ENCODE measurements at regions not wholly inside any gene's neighbourhood (a gene's known extent, or its start where the extent isn't known, plus 50 kb on each side); places are given as distances from the start of the nearest gene placed in this dataset.

GRCh38 chr1:113242481-113242880, 147.8 kb upstream of the MAGI3 start:
- no peak overlapping the region for H3K4me2 ChIP-seq (ENCODE audit: low read length)
- H3K4me1 ChIP-seq, result no peaks in the 10 kb centered on the region
- H3K9ac ChIP-seq, result no peak overlapping the region
- H3K4me3 ChIP-seq (ENCODE audit: low read depth, low read length), result no peak overlapping the region
- no peaks in the 10 kb centered on the region for H3K36me3 ChIP-seq (ENCODE audit: control insufficient read depth, insufficient read depth, low read length)
- no peaks in the 10 kb centered on the region for H3K27me3 ChIP-seq (ENCODE audit: control insufficient read depth, insufficient read depth, low read length)
- H3K79me2 ChIP-seq, result no peaks in the 10 kb centered on the region
- no peak for TF ChIP-seq CTCF (IDR thresholded peaks at IDR 0.05)
- no peaks in the 10 kb centered on the region for H3K9me3 ChIP-seq (ENCODE audit: control insufficient read depth, low read length)
- no peak overlapping the region for H2AFZ ChIP-seq
- H3K27ac ChIP-seq, result no peak overlapping the region

GRCh38 chr1:113243529-113243928, 146.8 kb upstream of the MAGI3 start:
- Histone ChIP-seq H3K4me1 (no peaks in the 10 kb centered on the region), H3K79me2 (no peaks in the 10 kb centered on the region), H3K27ac (no peak overlapping the region), H3K4me2 (ENCODE audit: low read length) (no peak overlapping the region), H2AFZ (no peak overlapping the region), H3K9me3 (ENCODE audit: control insufficient read depth, low read length) (no peaks in the 10 kb centered on the region), H3K36me3 (ENCODE audit: control insufficient read depth, insufficient read depth, low read length) (no peaks in the 10 kb centered on the region), H3K9ac (no peak overlapping the region), H3K4me3 (ENCODE audit: low read depth, low read length) (no peak overlapping the region), H3K27me3 (ENCODE audit: control insufficient read depth, insufficient read depth, low read length) (no peaks in the 10 kb centered on the region)
- no peak for TF ChIP-seq CTCF (IDR thresholded peaks at IDR 0.05)

GRCh38 chr1:113244112-113244820, 146.0 kb upstream of the MAGI3 start:
- H3K27ac ChIP-seq, result no peak overlapping the region
- H3K4me2 ChIP-seq (ENCODE audit: low read length), result no peak overlapping the region
- H3K4me3 ChIP-seq (ENCODE audit: low read depth, low read length), result no peak overlapping the region
- no peak overlapping the region for H2AFZ ChIP-seq
- no peaks in the 10 kb centered on the region for H3K36me3 ChIP-seq (ENCODE audit: control insufficient read depth, insufficient read depth, low read length)
- no peaks in the 10 kb centered on the region for H3K4me1 ChIP-seq
- no peaks in the 10 kb centered on the region for H3K79me2 ChIP-seq
- H3K27me3 ChIP-seq (ENCODE audit: control insufficient read depth, insufficient read depth, low read length), result no peaks in the 10 kb centered on the region
- H3K9ac ChIP-seq, result no peak overlapping the region
- TF ChIP-seq CTCF (IDR thresholded peaks at IDR 0.05), result no peak
- no peaks in the 10 kb centered on the region for H3K9me3 ChIP-seq (ENCODE audit: control insufficient read depth, low read length)

DNA sequence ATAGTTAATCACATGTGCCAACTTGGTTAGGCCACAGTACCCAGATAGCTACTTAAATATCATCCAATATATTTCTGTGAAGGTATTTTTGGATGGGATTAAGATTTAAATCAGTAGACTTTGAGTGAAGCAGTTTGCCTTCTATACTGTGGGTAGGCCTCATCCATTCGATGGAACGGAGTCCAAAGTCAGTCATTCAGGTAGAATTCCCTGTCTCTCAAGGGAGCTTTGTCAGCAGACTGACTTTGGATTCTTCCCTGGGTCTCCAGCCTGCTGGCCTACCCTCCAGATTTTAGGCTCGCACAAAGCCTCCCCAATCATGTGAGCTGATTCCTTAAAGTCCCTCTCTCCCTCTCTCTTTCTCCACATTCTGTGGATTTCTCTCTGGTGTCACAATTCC, 145.1 kb upstream of the MAGI3 start:
- Histone ChIP-seq H3K36me3 (ENCODE audit: control insufficient read depth, insufficient read depth, low read length) (no peaks in the 10 kb centered on the region), H3K27me3 (ENCODE audit: control insufficient read depth, insufficient read depth, low read length) (no peaks in the 10 kb centered on the region), H2AFZ (no peak overlapping the region), H3K4me1 (no peaks in the 10 kb centered on the region), H3K27ac (no peak overlapping the region), H3K4me3 (ENCODE audit: low read depth, low read length) (no peak overlapping the region), H3K9me3 (ENCODE audit: control insufficient read depth, low read length) (no peaks in the 10 kb centered on the region), H3K4me2 (ENCODE audit: low read length) (no peak overlapping the region), H3K9ac (no peak overlapping the region), H3K79me2 (no peaks in the 10 kb centered on the region)
- TF ChIP-seq CTCF (IDR thresholded peaks at IDR 0.05), result no peak

DNA sequence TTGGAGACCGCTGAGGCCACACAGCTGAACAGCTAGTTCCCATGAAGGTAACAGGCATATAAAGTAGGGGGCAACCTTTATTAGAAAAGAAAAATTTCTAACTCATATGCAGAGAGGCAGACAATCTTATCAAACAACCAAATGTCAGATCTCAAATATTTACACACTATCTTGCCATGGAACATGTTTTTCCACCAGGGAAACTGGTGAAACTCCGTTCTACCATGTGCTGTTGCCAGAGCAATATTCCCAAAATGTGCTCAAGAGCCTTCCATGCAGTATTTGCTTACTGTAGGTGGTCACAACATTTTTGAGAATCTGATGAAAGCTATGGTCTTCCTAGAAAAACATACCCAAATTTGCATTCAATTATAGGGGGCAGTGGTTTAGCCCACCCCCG, 143.4 kb upstream of the MAGI3 start:
- no peak for TF ChIP-seq CTCF (IDR thresholded peaks at IDR 0.05)
- H3K9me3 ChIP-seq (ENCODE audit: control insufficient read depth, low read length), result no peaks in the 10 kb centered on the region
- H3K4me1 ChIP-seq, result no peaks in the 10 kb centered on the region
- no peak overlapping the region for H3K27ac ChIP-seq
- H3K79me2 ChIP-seq, result no peaks in the 10 kb centered on the region
- no peak overlapping the region for H3K4me2 ChIP-seq (ENCODE audit: low read length)
- no peak overlapping the region for H3K9ac ChIP-seq
- H2AFZ ChIP-seq, result no peak overlapping the region
- no peak overlapping the region for H3K4me3 ChIP-seq (ENCODE audit: low read depth, low read length)
- H3K36me3 ChIP-seq (ENCODE audit: control insufficient read depth, insufficient read depth, low read length), result no peaks in the 10 kb centered on the region
- no peaks in the 10 kb centered on the region for H3K27me3 ChIP-seq (ENCODE audit: control insufficient read depth, insufficient read depth, low read length)
